ENCODE measurements at regions not wholly inside any gene's neighbourhood (a gene's known extent, or its start where the extent isn't known, plus 50 kb on each side); places are given as distances from the start of the nearest gene placed in this dataset.
"Not testable (repeated sequence)": the region's sequence is repeated elsewhere in the genome, so short reads cannot be mapped to it uniquely, and the experiment has no call there.

- no peaks in the 10 kb centered on the region for H3K36me3 Mint-ChIP-seq
- H3K9me3 Mint-ChIP-seq (ENCODE audit: low read depth): no peaks in the 10 kb centered on the region
- H3K4me3 Mint-ChIP-seq: no peak overlapping the region
- H3K27me3 Mint-ChIP-seq: peaks cover 6% of the 10 kb centered on the region
- no peaks in the 10 kb centered on the region for H3K4me1 Mint-ChIP-seq (ENCODE audit: low read depth)
- no peak overlapping the region for H3K27ac Mint-ChIP-seq
Measured at GRCh38 chr1:55529017-55529416, 313.9 kb upstream of the USP24 start.

DNA sequence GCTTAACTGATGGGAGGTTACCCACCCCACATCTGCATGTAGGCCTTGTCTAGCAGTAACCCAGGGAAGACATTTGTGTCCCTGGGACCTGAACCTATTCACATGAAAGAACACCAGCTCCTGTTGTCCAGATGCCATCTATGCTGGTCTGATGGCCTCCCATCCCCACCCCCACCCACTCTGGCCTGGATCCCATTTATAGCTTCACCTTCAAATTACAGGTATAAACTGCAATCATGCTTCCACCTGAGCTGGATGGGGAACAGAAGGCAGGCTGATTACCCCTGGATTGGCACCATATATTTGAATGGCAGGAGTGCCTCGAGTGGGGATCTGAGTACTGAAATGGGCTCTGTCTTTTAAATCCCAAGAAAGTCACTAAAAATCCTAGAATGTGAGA lies 312.7 kb upstream of the USP24 start:
- Mint-ChIP-seq H3K4me1 (ENCODE audit: low read depth) (no peaks in the 10 kb centered on the region), H3K9me3 (ENCODE audit: low read depth) (no peaks in the 10 kb centered on the region), H3K36me3 (no peaks in the 10 kb centered on the region), H3K27ac (no peak overlapping the region), H3K27me3 (peaks cover 6% of the 10 kb centered on the region), H3K4me3 (no peak overlapping the region)

GRCh38 chr1:55526716-55527115 lies 311.6 kb upstream of the USP24 start:
- Mint-ChIP-seq H3K9me3 (ENCODE audit: low read depth) (no peaks in the 10 kb centered on the region), H3K4me3 (no peak overlapping the region), H3K27ac (no peak overlapping the region), H3K27me3 (peaks cover 6% of the 10 kb centered on the region), H3K4me1 (ENCODE audit: low read depth) (no peaks in the 10 kb centered on the region), H3K36me3 (no peaks in the 10 kb centered on the region)

DNA sequence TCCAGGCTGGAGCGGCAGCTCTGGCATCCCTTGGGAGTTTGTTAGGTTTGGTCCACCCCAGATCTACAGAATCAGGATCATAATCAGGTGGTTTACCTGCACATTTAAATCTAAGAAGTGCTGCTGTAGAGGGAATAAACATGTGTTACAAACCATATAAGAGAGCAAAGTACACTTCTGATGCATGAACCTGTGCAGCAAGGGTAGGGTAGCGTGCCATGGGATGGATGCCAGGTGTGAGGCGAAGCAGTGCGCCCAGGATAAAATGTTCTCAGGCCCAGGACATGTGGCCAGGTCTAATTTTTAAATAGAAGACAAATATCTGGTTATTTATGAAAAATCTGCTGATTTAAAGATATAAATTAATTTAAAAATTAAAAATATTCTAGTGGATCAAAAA lies 308.8 kb upstream of the USP24 start:
- H3K27ac Mint-ChIP-seq: no peak overlapping the region
- no peak overlapping the region for H3K4me3 Mint-ChIP-seq
- peaks cover 4% of the 10 kb centered on the region for H3K27me3 Mint-ChIP-seq
- H3K36me3 Mint-ChIP-seq: no peaks in the 10 kb centered on the region
- no peaks in the 10 kb centered on the region for H3K4me1 Mint-ChIP-seq (ENCODE audit: low read depth)
- H3K9me3 Mint-ChIP-seq (ENCODE audit: low read depth): no peaks in the 10 kb centered on the region

DNA sequence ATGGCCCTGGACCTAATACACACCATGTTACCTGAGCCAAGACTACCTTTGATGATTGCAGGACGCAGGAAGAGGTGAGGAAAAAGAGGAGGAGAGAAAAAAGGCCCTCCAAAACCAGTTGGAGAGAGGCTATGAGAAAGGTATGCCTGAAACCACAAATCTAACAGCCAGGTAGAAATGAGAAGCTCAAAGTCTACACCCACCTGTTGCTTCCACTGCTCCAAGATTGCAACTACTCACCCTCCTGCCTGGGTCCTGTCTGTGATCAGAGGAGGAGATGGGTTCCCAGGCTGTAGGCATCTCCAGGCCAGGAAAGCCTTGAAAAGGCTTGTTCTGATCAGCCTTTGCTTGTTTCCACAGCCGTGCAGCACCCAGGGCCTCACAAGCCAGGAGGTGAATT lies 307.8 kb upstream of the USP24 start:
- Mint-ChIP-seq H3K27me3 (peaks cover 2% of the 10 kb centered on the region), H3K27ac (no peak overlapping the region), H3K36me3 (no peaks in the 10 kb centered on the region), H3K9me3 (ENCODE audit: low read depth) (no peaks in the 10 kb centered on the region), H3K4me3 (no peak overlapping the region), H3K4me1 (ENCODE audit: low read depth) (no peaks in the 10 kb centered on the region)

DNA sequence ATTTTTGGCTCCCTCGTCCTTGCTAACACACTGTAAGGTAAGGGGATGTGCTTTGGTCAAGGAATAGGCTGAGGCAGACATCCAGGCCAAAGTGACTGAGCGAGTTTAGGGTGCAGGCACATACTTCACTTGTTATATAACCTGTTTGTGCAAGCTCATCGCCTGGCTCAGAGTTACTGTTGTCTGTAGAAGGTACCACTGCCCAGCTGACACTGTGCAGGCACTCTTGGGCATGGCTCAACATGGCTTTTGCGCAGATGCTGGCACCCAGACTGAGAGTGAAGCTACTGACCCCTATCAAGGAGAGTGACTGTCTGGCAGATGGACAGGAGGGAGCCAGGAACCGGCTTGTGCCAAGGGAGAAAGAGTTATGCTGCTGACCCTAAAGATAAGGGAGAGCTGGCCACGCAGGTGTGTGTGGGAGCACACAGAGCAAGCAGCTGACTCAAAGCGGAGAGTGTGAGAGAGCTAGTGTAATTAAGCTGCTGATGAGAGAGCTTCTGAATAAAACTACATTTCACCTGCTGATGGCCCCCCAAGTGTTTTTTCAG lies 307.3 kb upstream of the USP24 start:
- Mint-ChIP-seq H3K27ac (no peak overlapping the region), H3K27me3 (peaks cover 2% of the 10 kb centered on the region), H3K36me3 (no peaks in the 10 kb centered on the region)

DNA sequence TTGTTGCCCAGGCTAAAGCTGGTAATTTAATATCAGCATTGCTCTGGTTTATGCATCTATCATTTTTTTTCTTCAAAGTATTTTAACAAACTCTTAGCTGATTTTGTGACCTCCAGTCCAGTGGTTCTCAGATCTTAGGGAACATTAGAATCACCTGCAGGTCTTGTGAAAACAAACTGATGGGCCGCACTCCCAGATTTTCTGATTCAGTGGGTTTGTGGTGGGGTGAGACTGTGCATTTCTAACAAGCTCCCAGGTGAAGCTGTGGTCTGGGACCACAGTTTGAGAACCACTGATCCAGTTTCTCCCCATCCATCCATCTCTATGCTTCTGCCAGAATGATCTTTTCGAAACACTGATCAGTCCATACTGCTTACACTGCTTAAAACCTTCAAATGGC lies 305.7 kb upstream of the USP24 start:
- H3K4me3 Mint-ChIP-seq: no peak overlapping the region
- peaks cover 6% of the 10 kb centered on the region for H3K27me3 Mint-ChIP-seq
- H3K4me1 Mint-ChIP-seq (ENCODE audit: low read depth): no peaks in the 10 kb centered on the region
- H3K36me3 Mint-ChIP-seq: no peaks in the 10 kb centered on the region
- H3K9me3 Mint-ChIP-seq (ENCODE audit: low read depth): no peaks in the 10 kb centered on the region
- H3K27ac Mint-ChIP-seq: no peak overlapping the region

More for the DNA sequence above, 307.3 kb upstream of the USP24 start:
- H3K9me3 Mint-ChIP-seq (ENCODE audit: low read depth): no peaks in the 10 kb centered on the region
- no peak overlapping the region for H3K4me3 Mint-ChIP-seq
- no peaks in the 10 kb centered on the region for H3K4me1 Mint-ChIP-seq (ENCODE audit: low read depth)

DNA sequence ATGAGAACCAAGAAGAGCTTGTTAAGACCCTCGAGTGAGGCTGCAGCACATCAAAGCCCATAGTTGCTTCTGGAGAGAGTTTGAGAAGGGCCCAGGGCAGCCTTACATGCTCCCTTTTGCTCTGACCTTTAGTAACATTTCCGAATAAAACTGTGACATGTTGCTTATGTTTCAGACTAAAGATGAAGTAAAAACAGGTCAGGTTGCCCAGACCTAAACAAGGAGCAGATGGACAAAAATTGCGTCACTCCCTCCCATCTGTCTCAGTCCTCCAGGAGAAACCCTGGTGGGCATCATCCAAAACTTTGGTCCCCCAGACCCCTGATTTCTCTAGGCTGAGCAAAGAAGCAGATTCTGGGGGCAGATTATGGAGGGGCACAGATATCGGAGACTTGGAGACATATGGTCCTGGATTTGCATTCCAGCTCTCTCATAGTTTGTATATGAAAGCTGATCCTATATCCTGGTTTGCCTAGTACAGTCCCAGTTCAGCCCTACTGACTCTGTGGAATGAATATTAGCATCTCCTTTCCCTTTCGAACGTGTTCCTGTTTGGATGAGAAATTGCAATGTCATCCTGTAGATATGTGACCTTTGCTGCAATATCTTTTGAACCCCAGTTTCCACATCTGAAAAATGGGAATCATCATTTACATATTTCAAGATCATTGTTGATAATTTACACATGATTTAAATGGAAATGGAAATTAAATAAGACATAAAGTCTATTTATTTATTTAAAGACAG lies 304.9 kb upstream of the USP24 start:
- no peaks in the 10 kb centered on the region for H3K36me3 Mint-ChIP-seq
- H3K4me3 Mint-ChIP-seq: no peak overlapping the region
- H3K27ac Mint-ChIP-seq: no peak overlapping the region
- no peaks in the 10 kb centered on the region for H3K9me3 Mint-ChIP-seq (ENCODE audit: low read depth)
- peaks cover 6% of the 10 kb centered on the region for H3K27me3 Mint-ChIP-seq
- H3K4me1 Mint-ChIP-seq (ENCODE audit: low read depth): no peaks in the 10 kb centered on the region

DNA sequence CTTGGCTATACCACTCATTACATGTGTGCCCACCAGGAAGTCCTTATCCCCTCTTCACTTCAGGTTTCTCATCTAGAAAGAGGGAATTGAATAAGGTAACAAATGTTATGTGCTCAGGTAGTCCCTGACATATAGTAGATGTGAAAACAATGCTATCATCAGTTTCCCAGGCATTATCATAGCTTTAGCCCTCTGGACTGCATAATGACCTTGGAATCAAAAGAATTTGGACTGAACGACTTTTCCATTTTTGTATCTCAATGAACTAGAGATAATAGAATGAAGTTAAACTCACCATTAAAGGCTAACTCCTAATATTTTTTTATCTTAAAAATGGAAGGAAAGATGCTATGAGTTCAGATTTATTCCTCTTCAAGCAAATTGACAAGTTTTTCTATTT lies 304.1 kb upstream of the USP24 start:
- Mint-ChIP-seq H3K36me3 (no peaks in the 10 kb centered on the region), H3K4me3 (no peak overlapping the region), H3K9me3 (ENCODE audit: low read depth) (no peaks in the 10 kb centered on the region), H3K27me3 (peaks cover 5% of the 10 kb centered on the region), H3K27ac (no peak overlapping the region), H3K4me1 (ENCODE audit: low read depth) (no peaks in the 10 kb centered on the region)

GRCh38 chr1:55517036-55517435 lies 301.9 kb upstream of the USP24 start:
- no peaks in the 10 kb centered on the region for H3K9me3 Mint-ChIP-seq (ENCODE audit: low read depth)
- H3K4me3 Mint-ChIP-seq: no peak overlapping the region
- H3K4me1 Mint-ChIP-seq (ENCODE audit: low read depth): no peaks in the 10 kb centered on the region
- H3K36me3 Mint-ChIP-seq: no peaks in the 10 kb centered on the region
- no peak overlapping the region for H3K27ac Mint-ChIP-seq
- H3K27me3 Mint-ChIP-seq: peaks cover 6% of the 10 kb centered on the region

- H3K9me3 Mint-ChIP-seq (ENCODE audit: low read depth); H3K4me3 Mint-ChIP-seq; H3K27ac Mint-ChIP-seq; H3K36me3 Mint-ChIP-seq; H3K27me3 Mint-ChIP-seq; H3K4me1 Mint-ChIP-seq (ENCODE audit: low read depth): not testable (repeated sequence)
Measured at GRCh38 chr1:55514571-55514970, 299.4 kb upstream of the USP24 start.

DNA sequence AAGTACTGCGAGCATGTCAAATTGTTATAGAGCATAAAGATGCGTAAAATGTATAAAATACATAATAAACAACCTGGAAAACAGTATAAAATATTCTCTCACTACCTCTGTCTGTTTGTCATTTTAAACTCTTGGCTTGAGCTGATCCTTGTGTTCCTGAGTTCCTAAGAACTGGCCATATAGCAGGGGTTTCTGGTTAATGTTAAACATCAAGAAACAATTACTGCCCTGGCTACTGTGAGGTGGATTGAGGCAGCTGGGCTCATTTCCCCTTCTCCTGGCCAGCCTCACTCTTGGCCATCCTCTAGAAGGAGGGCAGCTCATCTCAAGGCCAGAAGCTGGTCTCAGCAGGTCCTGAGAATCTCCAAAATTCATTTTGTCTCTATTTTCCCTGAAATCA lies 297.3 kb upstream of the USP24 start:
- H3K9me3 Mint-ChIP-seq (ENCODE audit: low read depth): no peaks in the 10 kb centered on the region
- no peaks in the 10 kb centered on the region for H3K4me1 Mint-ChIP-seq (ENCODE audit: low read depth)
- H3K27me3 Mint-ChIP-seq: peaks cover 8% of the 10 kb centered on the region
- H3K27ac Mint-ChIP-seq: no peak overlapping the region
- H3K36me3 Mint-ChIP-seq: no peaks in the 10 kb centered on the region
- H3K4me3 Mint-ChIP-seq: no peak overlapping the region

GRCh38 chr1:55507578-55507931 lies 292.4 kb upstream of the USP24 start:
- Mint-ChIP-seq H3K27me3 (peaks cover 4% of the 10 kb centered on the region), H3K9me3 (ENCODE audit: low read depth) (no peaks in the 10 kb centered on the region), H3K27ac (no peak overlapping the region), H3K4me1 (ENCODE audit: low read depth) (no peaks in the 10 kb centered on the region), H3K4me3 (no peak overlapping the region), H3K36me3 (no peaks in the 10 kb centered on the region)

- Mint-ChIP-seq H3K9me3 (ENCODE audit: low read depth) (no peaks in the 10 kb centered on the region), H3K36me3 (no peaks in the 10 kb centered on the region), H3K27me3 (peaks cover 4% of the 10 kb centered on the region), H3K4me1 (ENCODE audit: low read depth) (no peaks in the 10 kb centered on the region), H3K4me3 (no peak overlapping the region), H3K27ac (no peak overlapping the region)
Measured at GRCh38 chr1:55506740-55507577, 291.8 kb upstream of the USP24 start.

GRCh38 chr1:55505326-55505725 lies 290.2 kb upstream of the USP24 start:
- Mint-ChIP-seq H3K9me3 (ENCODE audit: low read depth) (no peaks in the 10 kb centered on the region), H3K27me3 (peaks cover 4% of the 10 kb centered on the region), H3K36me3 (no peaks in the 10 kb centered on the region), H3K27ac (no peak overlapping the region), H3K4me3 (no peak overlapping the region), H3K4me1 (ENCODE audit: low read depth) (no peaks in the 10 kb centered on the region)

Data from activated naive CD8-positive, alpha-beta T cell (primary cell).